HG03039 (cell line): ENCODE measurements at regions not wholly inside any gene's neighbourhood (a gene's known extent, or its start where the extent isn't known, plus 50 kb on each side); places are given as distances from the start of the nearest gene placed in this dataset.

Experiments used
- ATAC-seq: cut with Tn5 transposase; IDR thresholded peaks from one replicate; pipeline ENCODE4 v1.9.1; 2021; ENCODE audit warnings: mild to moderate bottlenecking, moderate library complexity; ENCODE audit not compliant: unreplicated experiment

GRCh38 chr17:12365805-12366204 lies 299.9 kb upstream of the MYOCD start:
- ATAC-seq: no peak

- ATAC-seq: no peak
These were observed 296.6 kb upstream of the MYOCD start for GRCh38 chr17:12369065-12369464.

- ATAC-seq: no peak
These were observed 289.4 kb upstream of the MYOCD start for GRCh38 chr17:12376276-12376675.

GRCh38 chr17:12386225-12386624 lies 279.5 kb upstream of the MYOCD start:
- no peak for ATAC-seq

GRCh38 chr17:12388226-12388625 lies 277.5 kb upstream of the MYOCD start:
- ATAC-seq: no peak

GRCh38 chr17:12389421-12389820 lies 276.3 kb upstream of the MYOCD start:
- ATAC-seq: no peak

- no peak for ATAC-seq
These were observed 275.1 kb upstream of the MYOCD start for GRCh38 chr17:12390631-12391030.

GRCh38 chr17:12391468-12391867 lies 274.2 kb upstream of the MYOCD start:
- no peak for ATAC-seq

- no peak for ATAC-seq
These were observed 269.8 kb upstream of the MYOCD start for GRCh38 chr17:12395733-12396354.

- no peak for ATAC-seq
These were observed 267.1 kb upstream of the MYOCD start for GRCh38 chr17:12398441-12399051.

- no peak for ATAC-seq
These were observed 262.6 kb upstream of the MYOCD start for GRCh38 chr17:12402963-12403622.

- no peak for ATAC-seq
These were observed 261.8 kb upstream of the MYOCD start for GRCh38 chr17:12403881-12404398.

- no peak for ATAC-seq
These were observed 259.0 kb upstream of the MYOCD start for GRCh38 chr17:12406623-12407215.

- no peak for ATAC-seq
These were observed 258.0 kb upstream of the MYOCD start for GRCh38 chr17:12407495-12408252.

GRCh38 chr17:12409082-12409481 lies 256.6 kb upstream of the MYOCD start:
- no peak for ATAC-seq

GRCh38 chr17:12410717-12411116 lies 255.0 kb upstream of the MYOCD start:
- ATAC-seq: no peak

GRCh38 chr17:12415031-12415430 lies 250.7 kb upstream of the MYOCD start:
- no peak for ATAC-seq

- ATAC-seq: no peak
These were observed 244.6 kb upstream of the MYOCD start for GRCh38 chr17:12421077-12421476.

GRCh38 chr17:12421646-12422306 lies 243.9 kb upstream of the MYOCD start:
- no peak for ATAC-seq

GRCh38 chr17:12422651-12423050 lies 243.0 kb upstream of the MYOCD start:
- ATAC-seq: no peak

- ATAC-seq: no peak
These were observed 242.4 kb upstream of the MYOCD start for GRCh38 chr17:12423337-12423736.
